SH-SY5Y (cell line): ENCODE measurements at regions not wholly inside any gene's neighbourhood (a gene's known extent, or its start where the extent isn't known, plus 50 kb on each side); places are given as distances from the start of the nearest gene placed in this dataset.

Experiments
- GATA2 ChIP-seq: IDR thresholded peaks from 2 replicates; pipeline ENCODE4 v1.6.1; 2011; ENCODE audit warnings: mild to moderate bottlenecking, low read depth, low read length
- GATA3 ChIP-seq: IDR thresholded peaks from 2 replicates; pipeline ENCODE4 v1.6.1; 2011; ENCODE audit warnings: low read depth, mild to moderate bottlenecking, low read length, moderate library complexity

GRCh38 chr10:46236546-46236887 lies 50.3 kb upstream of the ANTXRL start:
- TF ChIP-seq GATA3, result no peak
- no peak for TF ChIP-seq GATA2
